ENCODE measurements at regions not wholly inside any gene's neighbourhood (a gene's known extent, or its start where the extent isn't known, plus 50 kb on each side); places are given as distances from the start of the nearest gene placed in this dataset.

GRCh38 chr15:97071668-97072067 is 741.2 kb downstream of the NR2F2 start:
- 84 to 89% methylated on average over 4 of the region's 4 CpGs for WGBS, 2 donors
- Histone ChIP-seq H3K36me3 (no peaks in the 10 kb centered on the region), H3K4me1 (no peaks in the 10 kb centered on the region), H3K4me3 (no peak overlapping the region), H3K27me3 (no peaks in the 10 kb centered on the region), H3K27ac (no peak overlapping the region), H3K9me3 (peaks cover 0 to 9% (median 0%) of the 10 kb centered on the region in 4 donors)
- TF ChIP-seq POLR2A (IDR thresholded peaks at IDR 0.05) (no peak), EP300 (IDR thresholded peaks at IDR 0.05) (no peak), CTCF (IDR thresholded peaks at IDR 0.05) (no peak)
- DNase-seq (ENCODE audit: low spot score in 2 of 2): no peak

- Histone ChIP-seq H3K4me1 (no peaks in the 10 kb centered on the region), H3K4me3 (no peak overlapping the region), H3K27ac (no peak overlapping the region), H3K27me3 (no peaks in the 10 kb centered on the region), H3K36me3 (no peaks in the 10 kb centered on the region), H3K9me3 (peaks cover 0 to 9% (median 0%) of the 10 kb centered on the region in 4 donors)
- WGBS, 2 donors: 63 to 73% methylated on average over 9 of the region's 9 CpGs
- DNase-seq (ENCODE audit: low spot score in 2 of 2): no peak
- TF ChIP-seq CTCF (IDR thresholded peaks at IDR 0.05) (no peak), EP300 (IDR thresholded peaks at IDR 0.05) (no peak), POLR2A (IDR thresholded peaks at IDR 0.05) (no peak)
These were observed 742.0 kb downstream of the NR2F2 start for GRCh38 chr15:97072545-97072944.

GRCh38 chr15:97076011-97076410 is 745.5 kb downstream of the NR2F2 start:
- H3K4me3 ChIP-seq: no peak overlapping the region
- no peak overlapping the region for H3K27ac ChIP-seq
- H3K36me3 ChIP-seq: no peaks in the 10 kb centered on the region
- no peaks in the 10 kb centered on the region for H3K27me3 ChIP-seq
- TF ChIP-seq EP300 (IDR thresholded peaks at IDR 0.05) (no peak), CTCF (IDR thresholded peaks at IDR 0.05) (no peak), POLR2A (IDR thresholded peaks at IDR 0.05) (no peak)
- 17 to 20% methylated on average over 5 of the region's 5 CpGs for WGBS, 2 donors
- no peak for DNase-seq (ENCODE audit: low spot score in 2 of 2)
- H3K4me1 ChIP-seq: no peaks in the 10 kb centered on the region
- peaks cover 0 to 9% (median 0%) of the 10 kb centered on the region in 4 donors for H3K9me3 ChIP-seq

GRCh38 chr15:97077975-97078374 is 747.5 kb downstream of the NR2F2 start:
- Histone ChIP-seq H3K4me3 (no peak overlapping the region), H3K9me3 (peaks cover 0 to 9% (median 0%) of the 10 kb centered on the region in 4 donors), H3K27ac (no peak overlapping the region), H3K36me3 (no peaks in the 10 kb centered on the region), H3K4me1 (no peaks in the 10 kb centered on the region), H3K27me3 (no peaks in the 10 kb centered on the region)
- TF ChIP-seq POLR2A (IDR thresholded peaks at IDR 0.05): no peak
- TF ChIP-seq EP300 (IDR thresholded peaks at IDR 0.05): no peak
- TF ChIP-seq CTCF (IDR thresholded peaks at IDR 0.05): no peak
- WGBS, 2 donors: 65 to 70% methylated on average over 2 of the region's 2 CpGs
- no peak for DNase-seq (ENCODE audit: low spot score in 2 of 2)

GRCh38 chr15:97078591-97078990 is 748.1 kb downstream of the NR2F2 start:
- no peaks in the 10 kb centered on the region for H3K4me1 ChIP-seq
- peaks cover 0 to 9% (median 0%) of the 10 kb centered on the region in 4 donors for H3K9me3 ChIP-seq
- no peaks in the 10 kb centered on the region for H3K36me3 ChIP-seq
- no peaks in the 10 kb centered on the region for H3K27me3 ChIP-seq
- 83 to 88% methylated on average over 6 of the region's 6 CpGs for WGBS, 2 donors
- DNase-seq (ENCODE audit: low spot score in 2 of 2): no peak
- H3K27ac ChIP-seq: no peak overlapping the region
- TF ChIP-seq POLR2A (IDR thresholded peaks at IDR 0.05) (no peak), EP300 (IDR thresholded peaks at IDR 0.05) (no peak), CTCF (IDR thresholded peaks at IDR 0.05) (no peak)
- H3K4me3 ChIP-seq: no peak overlapping the region

All from tibial nerve (tissue), 4 donors.